HK-2 (cell line): ENCODE measurements at regions not wholly inside any gene's neighbourhood (a gene's known extent, or its start where the extent isn't known, plus 50 kb on each side); places are given as distances from the start of the nearest gene placed in this dataset.
A peak's percentile ranks its signal among the peaks of the same experiment; 100 is the strongest.

Experiments
- DNase-seq: peaks from one replicate; pipeline ENCODE4 v3.0.0-alpha.2; 2018; ENCODE audit not compliant: unreplicated experiment

DNA sequence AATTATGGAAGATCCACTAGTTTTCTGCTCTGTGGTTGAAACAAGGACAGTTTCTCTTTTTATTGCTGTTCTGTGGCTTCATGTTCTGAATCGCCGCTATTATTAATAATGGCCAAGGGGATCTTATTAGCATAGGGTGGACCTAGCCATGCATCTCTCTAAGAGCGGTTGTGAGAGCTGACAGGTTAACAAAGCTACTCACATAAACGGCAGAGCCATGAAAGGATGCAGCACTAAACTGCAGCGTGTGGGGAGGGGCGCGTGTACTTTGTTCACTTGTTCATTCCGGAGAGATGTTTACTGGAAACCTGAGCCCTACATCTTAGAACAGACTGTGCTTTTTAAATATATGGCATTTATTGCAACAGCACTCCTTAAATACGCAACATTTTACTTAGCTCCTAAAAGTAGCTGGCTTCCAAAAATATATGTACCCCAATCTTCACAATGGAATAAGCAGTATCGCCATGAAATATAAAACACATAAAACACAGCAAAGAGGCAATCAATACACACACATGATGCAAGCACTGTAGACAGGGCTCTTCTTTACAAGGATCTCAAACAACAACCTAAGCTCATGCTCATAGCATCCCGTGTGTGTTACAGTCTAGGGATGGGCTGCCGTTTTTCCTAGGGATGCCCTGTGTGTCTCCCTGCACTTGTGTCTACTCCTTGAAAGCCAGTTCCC lies 424.6 kb downstream of the MED10 start:
- no peak for DNase-seq

DNA sequence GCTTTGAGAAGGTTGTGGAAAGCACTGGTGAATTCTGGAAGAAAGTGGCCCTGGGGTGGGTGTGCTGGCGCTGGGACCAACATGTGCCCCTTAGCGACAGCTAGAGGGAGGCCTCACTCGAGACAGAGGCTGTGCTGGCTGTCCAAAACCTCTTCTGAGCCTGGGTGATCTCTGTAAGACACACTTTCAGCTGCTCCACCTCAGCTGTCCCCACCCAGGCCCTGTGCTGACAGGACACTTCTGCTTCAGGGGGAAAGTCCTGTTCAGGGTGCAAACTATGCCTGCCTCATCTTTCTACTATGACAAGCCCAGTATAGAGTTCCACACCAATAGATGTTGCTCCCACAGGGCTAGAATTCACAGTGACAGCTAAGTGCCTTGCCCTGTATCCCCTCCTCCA lies 426.4 kb downstream of the MED10 start:
- DNase-seq, result no peak

DNA sequence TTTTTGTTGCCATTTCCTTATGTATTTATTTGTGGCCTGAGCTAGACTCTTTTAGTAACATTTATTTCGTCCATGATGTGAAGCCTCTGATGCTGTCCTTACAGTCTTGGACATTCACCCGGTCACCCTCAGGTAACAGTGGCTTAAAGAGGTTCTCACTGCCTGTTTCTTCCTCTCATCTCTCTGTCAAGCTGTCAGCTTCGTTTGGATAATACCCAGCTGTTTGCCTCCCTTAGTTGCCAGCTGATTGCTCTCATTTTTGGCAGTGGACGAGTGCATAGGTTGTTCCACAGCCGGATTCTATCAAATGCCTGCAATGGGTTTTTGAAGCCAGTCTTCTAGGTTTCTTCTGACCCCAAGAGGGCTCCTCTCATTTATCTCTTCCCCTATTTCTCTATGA lies 427.7 kb downstream of the MED10 start:
- no peak for DNase-seq

DNA sequence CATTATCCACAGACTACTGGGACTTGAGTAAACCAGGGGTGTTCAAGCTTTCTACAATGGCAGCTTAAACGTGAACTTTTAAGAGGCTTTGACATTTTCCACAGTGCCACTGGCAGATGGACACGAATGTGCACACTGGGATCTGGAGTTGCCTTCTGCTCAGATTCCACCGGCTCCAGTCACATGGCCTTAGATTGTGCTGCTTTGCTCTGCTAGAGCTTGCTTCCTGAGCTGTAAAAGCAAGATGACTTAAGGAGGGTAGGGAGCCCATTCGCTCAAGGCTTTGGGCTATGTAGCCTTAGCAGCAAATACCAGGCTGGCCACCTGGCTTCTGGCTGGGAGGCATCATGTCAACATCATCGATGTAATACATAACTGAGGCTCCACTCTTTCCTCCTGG lies 436.9 kb downstream of the MED10 start:
- no peak for DNase-seq

DNA sequence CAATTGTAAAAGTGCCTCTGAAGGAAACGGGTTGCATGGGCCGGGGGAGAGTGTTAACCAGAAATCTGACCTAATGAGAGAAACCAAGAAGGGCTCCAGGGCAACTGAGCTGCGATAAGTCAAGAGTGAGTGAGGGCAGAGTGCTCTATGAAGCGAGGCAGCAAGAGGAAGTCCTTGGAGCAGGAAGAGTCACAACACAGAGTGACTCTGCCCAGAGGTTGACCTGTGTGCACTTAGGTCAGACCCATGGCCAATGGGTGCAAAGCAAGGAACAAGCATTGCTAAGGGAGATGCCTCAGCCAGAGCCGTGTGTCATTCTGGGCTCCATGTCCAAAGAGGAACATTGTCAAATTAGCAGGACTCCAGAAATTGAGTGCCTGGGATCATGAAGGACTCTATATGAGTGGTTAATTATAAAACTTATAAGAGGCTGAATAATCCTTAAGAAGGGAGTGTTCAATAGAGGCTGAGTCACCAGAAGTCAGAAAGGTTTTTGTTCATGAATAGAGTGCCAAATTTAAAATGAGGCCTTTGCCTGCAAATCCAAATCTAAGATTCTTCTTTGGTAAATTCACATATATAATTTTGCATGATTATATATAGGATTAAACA lies 438.5 kb downstream of the MED10 start:
- no peak for DNase-seq

DNA sequence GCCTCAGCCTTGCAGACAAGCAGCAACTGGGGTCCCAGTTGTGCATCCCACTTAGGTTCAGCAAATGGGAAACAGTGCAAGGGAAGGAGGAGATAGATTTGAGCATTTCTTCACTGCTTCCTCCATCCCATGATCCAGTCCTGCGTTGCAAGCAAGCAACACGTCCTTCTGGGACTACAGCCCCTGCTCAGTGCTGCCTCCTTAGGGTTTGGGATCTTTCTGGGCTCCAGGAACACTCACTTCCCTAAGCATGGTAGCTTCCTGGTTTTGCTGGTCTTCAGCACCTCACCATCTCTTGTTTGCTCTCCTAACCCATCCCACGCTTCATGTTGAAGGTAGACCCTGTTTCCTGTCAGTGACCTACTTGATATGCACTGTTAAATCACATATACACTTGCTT lies 444.7 kb downstream of the MED10 start:
- no peak for DNase-seq

DNA sequence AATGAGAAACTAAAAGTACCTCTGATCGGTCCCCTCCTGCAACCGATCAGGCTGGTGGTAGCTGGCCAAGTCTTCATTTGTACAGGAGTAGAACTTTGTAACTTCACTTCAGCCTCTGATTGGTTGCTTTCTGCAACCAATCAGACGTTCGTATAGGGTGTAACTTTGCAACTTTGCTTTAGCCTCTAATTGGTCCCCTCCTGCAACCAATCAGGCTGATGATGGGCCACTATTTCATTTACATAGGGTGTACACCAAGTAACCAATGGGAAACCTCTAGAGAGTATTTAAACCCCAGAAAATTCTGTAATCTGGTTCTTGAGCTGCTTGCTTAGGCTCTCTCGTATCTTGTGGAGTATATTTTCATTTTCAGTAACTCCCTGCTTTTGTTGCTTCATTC lies 445.5 kb downstream of the MED10 start:
- no peak for DNase-seq

DNA sequence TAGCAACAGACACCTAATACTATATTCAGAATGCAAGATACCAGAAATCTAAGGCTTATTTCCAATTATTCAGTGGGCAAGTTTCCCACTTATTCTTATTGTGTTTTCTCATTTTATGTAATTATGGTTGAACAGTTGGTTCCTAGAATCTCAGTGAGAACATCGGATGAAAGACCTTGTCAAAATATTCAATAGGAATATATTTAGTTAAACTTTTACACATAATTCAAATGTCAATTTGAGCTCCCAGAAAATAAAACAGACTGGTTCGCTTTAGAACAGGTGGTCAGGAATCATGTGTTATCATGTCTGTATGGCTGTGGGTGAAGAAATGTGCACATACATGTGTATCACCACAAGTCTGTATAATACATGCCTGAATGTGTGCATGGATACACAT lies 447.8 kb downstream of the MED10 start:
- DNase-seq, result no peak

DNA sequence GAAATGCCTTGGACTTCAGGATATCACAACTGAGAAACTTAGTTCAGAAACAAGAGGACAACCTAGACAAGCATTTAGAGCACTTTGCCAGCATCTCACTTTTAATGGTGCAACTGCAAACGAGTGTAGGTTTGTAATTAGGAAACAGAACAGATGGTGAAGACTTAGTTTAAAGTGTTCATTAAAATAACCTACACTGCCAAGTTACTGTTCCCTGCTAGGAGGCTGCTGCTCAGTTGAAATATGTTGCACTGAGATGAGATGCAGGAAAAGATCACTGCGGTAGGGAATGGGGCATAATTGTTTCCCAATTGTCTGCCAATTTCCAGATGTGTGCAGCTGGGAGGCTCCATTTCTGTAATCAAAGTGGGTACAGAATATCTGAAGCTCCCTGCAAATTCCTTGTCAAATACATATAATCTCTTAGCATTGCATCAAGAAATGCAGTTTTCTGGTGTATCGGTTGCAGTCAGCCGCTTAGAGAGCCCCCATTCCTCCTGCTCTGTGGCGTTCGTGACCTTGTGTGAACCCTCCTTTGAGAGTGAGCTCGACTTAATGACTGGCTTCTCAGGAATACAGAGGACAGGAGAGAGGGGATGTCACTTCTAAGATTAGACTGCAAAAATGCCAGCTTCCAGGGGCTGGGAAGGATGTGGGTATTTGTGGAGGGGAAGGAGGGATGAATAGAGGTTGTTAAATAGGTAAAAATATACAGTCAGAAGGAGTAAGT lies 448.9 kb downstream of the MED10 start:
- DNase-seq, result no peak

DNA sequence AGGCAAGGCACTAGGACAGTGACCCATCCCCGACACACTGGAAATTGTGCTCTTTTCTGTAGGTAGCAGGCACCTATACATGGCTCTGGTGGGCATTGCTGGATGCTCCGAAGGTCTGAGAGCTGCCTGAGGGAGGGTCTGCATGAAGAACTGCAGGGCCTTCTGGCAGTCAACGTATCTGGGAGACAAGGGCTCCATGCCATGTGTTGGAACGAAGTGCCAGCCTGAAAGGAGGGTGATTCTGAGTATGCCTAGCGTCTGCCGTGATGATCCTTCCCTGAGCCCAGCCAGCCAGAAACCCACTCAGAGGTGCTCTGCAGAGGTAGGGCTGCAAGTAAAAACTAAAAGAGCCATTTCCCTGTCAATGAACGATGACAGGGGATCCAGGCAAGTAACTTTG lies 453.2 kb downstream of the MED10 start:
- DNase-seq, result no peak

DNA sequence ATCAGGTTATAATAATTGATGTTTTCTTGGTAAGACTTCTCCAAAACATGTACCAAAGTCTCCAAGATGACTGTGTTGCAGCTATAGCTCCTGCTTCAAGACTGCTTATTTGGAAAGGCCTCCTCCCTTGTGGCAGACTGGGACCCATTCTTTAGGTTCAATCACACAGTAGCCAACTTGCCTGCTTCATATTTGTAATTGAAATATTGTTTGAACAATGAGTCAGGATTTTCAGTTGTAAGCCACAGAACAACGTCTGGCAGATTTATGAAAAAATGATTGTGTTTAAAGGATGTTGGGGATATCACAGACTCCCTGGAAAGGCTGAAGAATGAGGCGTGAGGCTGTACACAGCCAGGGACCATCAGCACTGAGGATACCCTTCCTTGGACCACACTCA lies 458.9 kb downstream of the MED10 start:
- DNase-seq, result no peak

DNA sequence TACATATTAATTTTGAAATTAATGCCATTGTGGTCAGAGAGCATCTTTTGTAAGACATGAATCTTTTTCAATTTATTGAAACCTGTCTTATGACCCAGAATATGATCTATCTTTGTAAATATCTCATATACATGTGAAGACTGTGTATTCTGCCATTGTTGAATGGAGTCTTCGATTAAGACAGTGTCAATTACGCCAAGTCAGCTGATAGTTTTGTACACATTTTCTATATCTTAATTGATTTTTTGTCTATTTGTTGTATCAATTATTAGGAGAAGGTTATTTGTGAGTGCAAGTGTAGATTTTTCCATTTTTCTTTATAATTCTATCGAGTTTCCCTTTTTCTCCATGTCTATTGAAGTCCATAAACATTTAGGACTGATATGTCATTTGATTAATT lies 471.6 kb downstream of the MED10 start:
- DNase-seq, result no peak

DNA sequence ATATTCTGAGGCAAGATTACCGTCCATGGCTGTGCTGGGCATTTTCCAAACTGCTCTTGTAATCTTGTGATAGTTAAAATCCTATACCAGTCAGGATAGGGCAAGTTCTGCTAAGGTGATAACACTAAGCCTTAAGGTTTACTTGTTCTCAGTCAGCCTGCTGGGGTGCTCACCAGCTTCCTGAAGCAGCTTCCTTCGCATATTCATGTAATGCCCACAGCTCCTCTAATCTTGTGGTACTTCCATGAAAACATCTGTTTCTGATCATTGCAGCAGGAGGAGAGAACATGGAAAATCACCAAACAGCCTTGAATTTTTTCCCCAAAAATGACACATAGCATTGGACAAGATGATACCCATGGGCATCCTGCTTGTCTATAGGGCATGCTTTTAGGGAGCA lies 473.2 kb downstream of the MED10 start:
- no peak for DNase-seq

DNA sequence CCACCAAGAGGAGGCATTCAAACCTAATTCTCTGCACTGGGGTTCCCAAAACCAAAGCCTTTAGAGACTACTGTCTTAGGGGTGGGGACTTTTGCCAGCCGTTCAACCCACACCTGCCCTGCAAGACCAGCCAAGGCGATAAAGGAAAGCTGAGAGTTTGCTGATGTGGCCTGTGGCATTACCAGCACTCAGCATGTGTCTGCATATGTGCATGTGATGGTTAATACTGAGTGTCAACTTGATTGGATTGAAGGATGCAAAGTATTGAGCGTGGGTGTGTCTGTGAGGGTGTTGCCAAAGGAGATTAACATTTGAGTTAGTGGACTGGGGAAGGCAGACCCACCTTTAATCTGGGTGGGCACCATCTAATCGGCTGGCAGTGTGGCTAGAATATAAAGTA lies 474.2 kb downstream of the MED10 start:
- DNase-seq, result no peak

DNA sequence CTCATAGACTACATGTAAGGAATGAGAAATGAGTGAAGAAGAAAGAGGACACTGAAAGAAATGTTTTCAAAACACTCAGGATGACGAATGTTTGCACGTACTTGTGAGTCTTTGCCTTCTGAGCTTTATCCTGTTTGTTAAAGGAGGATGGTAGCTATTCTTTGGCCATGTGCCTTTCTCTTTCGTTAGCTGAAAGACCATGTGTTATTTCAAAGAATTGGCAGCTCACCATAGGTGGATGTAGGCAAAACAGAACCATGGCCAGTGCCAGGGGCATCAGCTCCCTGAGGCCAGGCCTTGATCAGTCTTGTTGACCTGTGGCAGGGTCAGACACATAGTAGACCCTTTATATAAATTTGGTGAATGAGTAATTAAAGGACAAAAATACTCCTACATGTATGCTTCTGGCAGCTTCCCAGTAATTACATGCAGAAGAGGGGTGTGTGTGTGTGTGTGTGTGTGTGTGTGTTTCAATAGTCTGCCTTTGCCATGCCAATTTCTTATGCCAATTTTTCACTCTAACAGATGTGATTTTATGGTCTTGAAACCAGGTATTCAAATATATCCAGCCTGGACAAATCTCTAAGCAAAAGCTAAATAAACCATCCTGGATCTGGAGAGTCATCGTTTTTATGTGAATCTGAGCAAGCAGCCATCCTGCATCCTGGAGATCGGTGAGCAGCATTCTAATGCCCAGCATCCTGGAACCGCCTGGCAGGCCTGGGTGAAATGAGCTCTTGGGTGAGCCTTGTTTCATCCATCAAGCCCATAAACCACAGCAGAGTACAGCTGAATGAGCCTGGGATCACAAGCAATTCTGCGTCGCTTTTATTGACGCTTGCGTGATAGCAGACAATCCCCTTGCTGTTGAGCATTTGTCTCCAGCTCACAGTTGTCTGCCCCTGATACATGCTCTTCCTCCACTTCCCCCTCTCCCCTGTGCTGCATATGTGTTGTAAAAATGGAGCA lies 475.4 kb downstream of the MED10 start:
- DNase-seq, result no peak

DNA sequence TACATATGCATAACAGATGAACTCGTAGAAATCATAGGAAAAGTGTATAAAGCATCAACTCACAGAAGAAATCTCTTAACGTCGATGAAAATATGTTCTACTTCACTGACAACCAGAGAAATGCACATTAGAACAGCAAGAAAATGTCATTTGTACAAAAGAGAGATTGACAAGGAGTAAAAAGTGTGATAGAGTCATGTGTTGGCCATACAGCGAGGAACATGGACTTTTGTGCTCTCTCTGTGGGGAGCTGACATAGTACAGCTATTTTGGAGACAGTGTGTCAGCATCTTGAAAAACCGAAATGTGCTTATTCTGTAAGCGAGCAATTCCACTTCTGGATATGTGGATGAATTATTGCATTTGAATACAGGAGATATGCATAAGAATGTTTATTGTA lies 477.9 kb downstream of the ICE1 start:
- DNase-seq, result no peak

DNA sequence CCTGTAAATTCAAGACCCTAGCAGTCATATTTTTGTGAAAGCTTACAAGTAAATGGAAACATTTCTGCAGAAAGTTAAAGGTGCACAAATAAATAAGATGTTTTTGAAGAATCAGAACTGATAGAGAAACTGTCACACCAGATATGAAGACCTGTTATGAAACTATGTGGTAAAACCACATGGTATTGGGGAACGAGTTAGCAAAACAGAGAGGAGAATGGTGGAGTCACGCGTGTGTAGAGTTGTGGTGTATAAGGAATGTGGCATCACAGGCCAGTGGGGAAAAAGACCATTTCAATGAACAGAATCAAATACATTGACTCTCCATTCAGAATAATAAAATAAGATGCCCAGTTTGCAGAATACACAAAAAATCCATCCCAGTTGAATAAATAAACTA lies 477.2 kb downstream of the ICE1 start:
- DNase-seq, result no peak

DNA sequence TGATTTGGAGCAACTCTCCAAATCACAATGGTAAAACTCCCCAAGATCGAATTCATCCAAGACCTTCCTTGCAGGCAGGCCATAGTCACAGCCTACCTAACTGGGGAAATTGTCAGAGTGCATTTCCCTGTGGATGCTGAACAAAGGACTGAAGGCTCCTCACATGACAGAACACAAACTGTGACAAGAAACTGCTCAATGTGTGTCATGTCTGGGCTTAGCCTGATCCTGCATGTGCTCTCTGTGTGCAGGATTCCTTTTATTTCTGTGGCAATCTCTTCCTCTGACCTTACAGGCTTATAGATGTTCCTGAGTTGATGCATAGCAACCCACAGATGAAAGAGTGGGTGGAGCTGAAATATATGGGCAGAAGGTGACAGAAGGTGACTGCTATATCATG lies 465.8 kb downstream of the ICE1 start:
- DNase-seq, result no peak

DNA sequence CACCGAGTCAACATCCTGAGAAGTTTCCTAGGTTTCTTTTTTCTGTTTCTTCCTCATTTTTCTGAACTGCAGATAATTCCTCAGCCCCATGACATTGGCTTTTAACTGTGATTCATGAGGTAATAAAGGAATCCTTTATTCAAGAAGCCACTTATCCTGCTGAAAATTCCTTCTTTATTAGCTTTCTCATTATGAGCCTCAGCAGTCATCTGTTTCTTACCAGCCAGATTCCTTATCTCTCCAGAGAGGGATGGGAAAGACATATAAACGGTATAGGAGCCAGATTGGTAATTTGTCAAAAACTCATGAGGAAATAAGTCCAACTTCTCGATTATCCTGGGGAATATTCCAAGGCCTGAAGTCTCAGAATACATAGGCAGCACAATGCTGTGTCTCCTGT lies 465.4 kb downstream of the ICE1 start:
- DNase-seq, result no peak

DNA sequence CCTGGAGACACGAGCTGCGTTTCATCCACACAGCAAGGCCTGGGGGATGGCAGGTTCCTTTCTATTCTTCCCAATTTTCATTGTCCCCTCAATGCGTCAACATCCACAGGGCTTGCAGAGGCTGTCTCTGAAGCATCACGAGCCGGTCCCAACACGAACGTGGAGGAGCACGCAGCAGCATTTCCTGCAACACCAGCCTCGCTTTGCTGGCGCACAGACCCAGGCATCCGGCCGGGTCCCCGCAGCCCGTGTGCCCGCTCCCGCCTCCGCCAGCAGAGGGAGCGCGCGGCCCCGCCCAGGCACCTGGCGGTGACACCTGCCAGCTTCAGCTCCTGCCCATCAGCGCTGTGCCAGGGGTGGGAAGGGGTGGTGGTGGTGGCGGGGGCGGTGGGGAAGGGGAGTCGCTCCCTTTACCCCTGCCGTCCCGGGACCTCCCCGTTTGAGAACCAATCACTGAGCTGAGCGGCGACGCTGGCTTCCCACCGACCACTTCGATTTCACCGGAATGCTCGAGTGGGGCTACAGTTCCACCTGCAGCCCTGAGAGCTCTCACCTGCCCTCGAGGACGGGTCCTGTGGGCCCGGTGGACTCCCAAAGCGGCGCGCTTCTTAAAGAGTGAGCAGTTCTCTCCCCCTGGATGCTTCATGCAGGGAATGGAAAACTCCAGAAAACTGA lies 464.5 kb downstream of the ICE1 start:
- DNase-seq, result peak; percentile 23

DNA sequence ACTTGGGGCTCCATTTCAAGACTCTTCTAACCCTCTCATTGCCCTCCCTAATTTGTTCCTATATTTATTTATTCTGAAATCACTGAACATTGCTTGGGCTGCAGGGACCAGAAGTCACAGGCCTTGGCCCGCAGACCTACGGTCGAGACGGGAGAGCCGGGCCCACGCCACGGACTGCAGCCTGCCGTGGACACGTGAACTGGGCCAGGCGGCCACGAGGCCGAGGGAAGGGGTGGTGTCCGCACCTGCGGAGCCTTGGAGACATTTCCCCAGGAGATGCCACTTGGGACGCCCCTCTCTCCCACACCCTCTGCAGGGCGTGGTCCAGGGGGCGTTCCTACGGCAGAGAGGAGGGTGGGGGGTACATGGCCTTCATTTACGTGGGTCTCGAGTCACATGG lies 463.9 kb downstream of the ICE1 start:
- DNase-seq, result no peak

DNA sequence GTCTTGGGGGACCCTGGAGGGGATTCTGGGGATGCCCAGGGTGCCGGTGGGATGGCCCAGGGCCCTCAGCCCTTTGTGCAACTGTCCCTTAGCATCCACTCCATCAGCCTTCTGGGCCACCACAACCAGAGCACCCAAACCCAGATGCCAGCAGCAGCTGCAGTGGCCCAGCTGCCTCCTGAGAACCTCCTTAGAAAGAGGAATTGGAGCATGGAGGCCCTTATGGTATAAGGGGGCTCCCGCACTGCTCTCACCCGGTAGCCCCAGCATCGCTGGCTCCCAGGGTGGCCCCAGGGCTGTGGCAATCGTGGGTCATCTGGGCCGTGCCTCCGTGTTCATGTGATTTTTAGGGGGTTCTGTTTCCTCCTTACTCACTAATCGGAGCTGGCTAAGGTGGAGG lies 463.3 kb downstream of the ICE1 start:
- no peak for DNase-seq
